NCI-H187 treated with DMSO at 0.1 percent for 48 hours (cell line): ENCODE measurements at regions not wholly inside any gene's neighbourhood (a gene's known extent, or its start where the extent isn't known, plus 50 kb on each side); places are given as distances from the start of the nearest gene placed in this dataset.

ENCODE experiments used
- DNase-seq: peaks from one replicate; lab custom pipeline; 2025; lab: John Stamatoyannopoulos, UW

GRCh38 chr22:42330170-42330569, 59.7 kb upstream of the TCF20 start:
- no peak for DNase-seq

- no peak for DNase-seq
Measured at GRCh38 chr22:42329504-42329903, 59.1 kb upstream of the TCF20 start.

GRCh38 chr22:42328784-42329145, 58.3 kb upstream of the TCF20 start:
- no peak for DNase-seq

GRCh38 chr22:42328130-42328783, 57.8 kb upstream of the TCF20 start:
- no peak for DNase-seq

GRCh38 chr22:42327462-42328129, 57.1 kb upstream of the TCF20 start:
- no peak for DNase-seq

- DNase-seq: no peak
Measured at GRCh38 chr22:42326801-42327200, 56.3 kb upstream of the TCF20 start.

- no peak for DNase-seq
Measured at GRCh38 chr22:42326301-42326700, 55.8 kb upstream of the TCF20 start.

- DNase-seq: no peak
Measured at GRCh38 chr22:42324990-42325710, 54.7 kb upstream of the TCF20 start.

- no peak for DNase-seq
Measured at GRCh38 chr22:42324566-42324965, 54.1 kb upstream of the TCF20 start.

GRCh38 chr22:42323971-42324370, 53.5 kb upstream of the TCF20 start:
- DNase-seq: no peak

- no peak for DNase-seq
Measured at GRCh38 chr22:42322562-42322926, 52.1 kb upstream of the TCF20 start.

- peak; percentile 29 for DNase-seq
Measured at GRCh38 chr22:42321908-42322561, 51.6 kb upstream of the TCF20 start.

GRCh38 chr22:42320443-42321416, 50.3 kb upstream of the TCF20 start:
- no peak for DNase-seq
